ENCODE measurements at regions not wholly inside any gene's neighbourhood (a gene's known extent, or its start where the extent isn't known, plus 50 kb on each side); places are given as distances from the start of the nearest gene placed in this dataset.

DNA sequence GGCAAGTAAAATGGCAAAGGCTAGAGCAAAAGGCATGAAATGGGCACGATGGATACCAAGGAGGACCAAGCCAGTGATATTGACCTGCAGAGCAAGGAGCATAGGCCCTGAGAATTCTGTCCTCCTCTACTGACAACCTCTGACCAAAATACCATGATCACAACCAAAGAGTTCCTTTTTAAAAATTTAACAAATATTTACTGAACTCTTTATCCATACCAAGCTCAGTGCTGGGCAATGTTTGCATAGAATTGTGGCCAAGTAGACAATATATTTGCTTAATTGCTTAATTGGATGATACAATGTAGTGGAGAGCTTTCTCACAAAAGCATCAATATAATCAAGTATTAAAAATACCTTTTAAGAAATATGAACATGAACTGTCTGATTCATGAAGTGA, 265.7 kb downstream of the ICOS start:
- no peaks in the 10 kb centered on the region for H3K9me3 ChIP-seq (ENCODE audit: insufficient read depth, low read length)
- no peaks in the 10 kb centered on the region for H3K9me2 ChIP-seq (replicated peaks; ENCODE audit: insufficient read depth, low read length)
- H3F3A ChIP-seq (ENCODE audit: insufficient read depth), result no peaks in the 10 kb centered on the region
- no peak overlapping the region for H3K4me2 ChIP-seq (ENCODE audit: low read depth, low read length, poor library complexity, severe bottlenecking)
- TF ChIP-seq, protein P1, sequence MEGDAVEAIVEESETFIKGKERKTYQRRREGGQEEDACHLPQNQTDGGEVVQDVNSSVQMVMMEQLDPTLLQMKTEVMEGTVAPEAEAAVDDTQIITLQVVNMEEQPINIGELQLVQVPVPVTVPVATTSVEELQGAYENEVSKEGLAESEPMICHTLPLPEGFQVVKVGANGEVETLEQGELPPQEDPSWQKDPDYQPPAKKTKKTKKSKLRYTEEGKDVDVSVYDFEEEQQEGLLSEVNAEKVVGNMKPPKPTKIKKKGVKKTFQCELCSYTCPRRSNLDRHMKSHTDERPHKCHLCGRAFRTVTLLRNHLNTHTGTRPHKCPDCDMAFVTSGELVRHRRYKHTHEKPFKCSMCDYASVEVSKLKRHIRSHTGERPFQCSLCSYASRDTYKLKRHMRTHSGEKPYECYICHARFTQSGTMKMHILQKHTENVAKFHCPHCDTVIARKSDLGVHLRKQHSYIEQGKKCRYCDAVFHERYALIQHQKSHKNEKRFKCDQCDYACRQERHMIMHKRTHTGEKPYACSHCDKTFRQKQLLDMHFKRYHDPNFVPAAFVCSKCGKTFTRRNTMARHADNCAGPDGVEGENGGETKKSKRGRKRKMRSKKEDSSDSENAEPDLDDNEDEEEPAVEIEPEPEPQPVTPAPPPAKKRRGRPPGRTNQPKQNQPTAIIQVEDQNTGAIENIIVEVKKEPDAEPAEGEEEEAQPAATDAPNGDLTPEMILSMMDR (IDR thresholded peaks at IDR 0.05; ENCODE audit: insufficient read depth, low read length, poor library complexity, severe bottlenecking), result no peak
- no peak for TF ChIP-seq EZH2phosphoT487 (conservative IDR thresholded peaks at IDR 0.05; ENCODE audit: low read length)
- H3K27ac ChIP-seq (ENCODE audit: low read depth, low read length), result no peak overlapping the region
- no peaks in the 10 kb centered on the region for H4K20me1 ChIP-seq (ENCODE audit: low read depth, low read length)
- H3K36me3 ChIP-seq (ENCODE audit: low read length), result no peaks in the 10 kb centered on the region
- H3K4me3 ChIP-seq (ENCODE audit: insufficient read depth, low read length, poor library complexity, severe bottlenecking), result no peak overlapping the region
- H3K27me3 ChIP-seq (ENCODE audit: low read length), result no peaks in the 10 kb centered on the region
- H3K9ac ChIP-seq (ENCODE audit: low read length), result no peak overlapping the region
- H2AFZ ChIP-seq (ENCODE audit: low read depth, low read length, severe bottlenecking), result no peak overlapping the region
- no peaks in the 10 kb centered on the region for H3K79me2 ChIP-seq (ENCODE audit: insufficient read depth, low read length)

GRCh38 chr2:204203704-204204103, 267.1 kb downstream of the ICOS start:
- no peak overlapping the region for H3K4me2 ChIP-seq (ENCODE audit: low read depth, low read length, poor library complexity, severe bottlenecking)
- no peaks in the 10 kb centered on the region for H3K9me3 ChIP-seq (ENCODE audit: insufficient read depth, low read length)
- no peaks in the 10 kb centered on the region for H3K36me3 ChIP-seq (ENCODE audit: low read length)
- H3F3A ChIP-seq (ENCODE audit: insufficient read depth), result no peaks in the 10 kb centered on the region
- no peaks in the 10 kb centered on the region for H3K27me3 ChIP-seq (ENCODE audit: low read length)
- TF ChIP-seq, protein P1 (IDR thresholded peaks at IDR 0.05; ENCODE audit: insufficient read depth, low read length, poor library complexity, severe bottlenecking), result no peak
- TF ChIP-seq EZH2phosphoT487 (conservative IDR thresholded peaks at IDR 0.05; ENCODE audit: low read length), result no peak
- H3K9me2 ChIP-seq (replicated peaks; ENCODE audit: insufficient read depth, low read length), result no peaks in the 10 kb centered on the region
- H3K27ac ChIP-seq (ENCODE audit: low read depth, low read length), result no peak overlapping the region
- H3K79me2 ChIP-seq (ENCODE audit: insufficient read depth, low read length), result no peaks in the 10 kb centered on the region
- H3K9ac ChIP-seq (ENCODE audit: low read length), result no peak overlapping the region
- H4K20me1 ChIP-seq (ENCODE audit: low read depth, low read length), result no peaks in the 10 kb centered on the region
- H3K4me3 ChIP-seq (ENCODE audit: insufficient read depth, low read length, poor library complexity, severe bottlenecking), result no peak overlapping the region
- no peak overlapping the region for H2AFZ ChIP-seq (ENCODE audit: low read depth, low read length, severe bottlenecking)

- no peaks in the 10 kb centered on the region for H3K9me3 ChIP-seq (ENCODE audit: insufficient read depth, low read length)
- H4K20me1 ChIP-seq (ENCODE audit: low read depth, low read length), result no peaks in the 10 kb centered on the region
- H3K27me3 ChIP-seq (ENCODE audit: low read length), result no peaks in the 10 kb centered on the region
- no peaks in the 10 kb centered on the region for H3K9me2 ChIP-seq (replicated peaks; ENCODE audit: insufficient read depth, low read length)
- H2AFZ ChIP-seq (ENCODE audit: low read depth, low read length, severe bottlenecking), result no peak overlapping the region
- H3K79me2 ChIP-seq (ENCODE audit: insufficient read depth, low read length), result no peaks in the 10 kb centered on the region
- no peak overlapping the region for H3K27ac ChIP-seq (ENCODE audit: low read depth, low read length)
- no peak overlapping the region for H3K4me3 ChIP-seq (ENCODE audit: insufficient read depth, low read length, poor library complexity, severe bottlenecking)
- H3K4me2 ChIP-seq (ENCODE audit: low read depth, low read length, poor library complexity, severe bottlenecking), result no peak overlapping the region
- TF ChIP-seq, protein P1 (IDR thresholded peaks at IDR 0.05; ENCODE audit: insufficient read depth, low read length, poor library complexity, severe bottlenecking), result no peak
- no peak for TF ChIP-seq EZH2phosphoT487 (conservative IDR thresholded peaks at IDR 0.05; ENCODE audit: low read length)
- H3K36me3 ChIP-seq (ENCODE audit: low read length), result no peaks in the 10 kb centered on the region
- H3K9ac ChIP-seq (ENCODE audit: low read length), result no peak overlapping the region
- no peaks in the 10 kb centered on the region for H3F3A ChIP-seq (ENCODE audit: insufficient read depth)
Measured at GRCh38 chr2:204205082-204205481, 268.5 kb downstream of the ICOS start.
